HEK293T (cell line): ENCODE measurements at regions not wholly inside any gene's neighbourhood (a gene's known extent, or its start where the extent isn't known, plus 50 kb on each side); places are given as distances from the start of the nearest gene placed in this dataset.

ENCODE experiments used
- FOXK2 ChIP-seq: fragments of 450-650 bp; IDR thresholded peaks from 2 replicates; pipeline ENCODE4 v1.6.1; 2016; ENCODE audit warnings: mild to moderate bottlenecking
- FOXM1 ChIP-seq: fragments of 450-650 bp; IDR thresholded peaks from 2 replicates; pipeline ENCODE4 v1.6.1; 2017; ENCODE audit warnings: mild to moderate bottlenecking, borderline replicate concordance
- TARDBP ChIP-seq: fragments of 450-650 bp; IDR thresholded peaks from 2 replicates; pipeline ENCODE4 v1.6.1; 2016

DNA sequence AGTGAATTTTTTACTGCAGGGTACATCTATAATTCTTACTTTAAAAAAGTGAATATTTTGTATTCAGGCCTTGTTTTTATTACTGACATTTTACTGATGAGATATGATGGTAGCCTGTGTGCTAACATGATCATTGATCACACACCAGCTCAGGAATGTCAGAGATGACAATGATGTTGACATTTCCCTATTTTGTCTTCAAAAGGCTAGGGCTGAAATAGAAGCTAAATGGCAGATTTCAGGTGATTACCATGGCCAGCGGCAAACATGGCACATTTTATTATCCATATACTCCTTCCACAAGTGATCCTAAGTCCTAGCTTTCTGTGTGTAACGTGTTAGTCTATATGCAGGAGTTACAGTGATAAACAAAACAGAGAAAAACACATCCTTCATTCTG lies 544.3 kb upstream of the MIR17HG start:
- no peak for TF ChIP-seq FOXM1
- TF ChIP-seq TARDBP, result no peak
- TF ChIP-seq FOXK2, result no peak
